GM12891 (cell line): ENCODE measurements at regions not wholly inside any gene's neighbourhood (a gene's known extent, or its start where the extent isn't known, plus 50 kb on each side); places are given as distances from the start of the nearest gene placed in this dataset.

Experiments
- PAX5 ChIP-seq: IDR thresholded peaks from 2 replicates; pipeline ENCODE4 v1.6.1; 2011; ENCODE audit warnings: low read length, moderate library complexity, mild to moderate bottlenecking; ENCODE audit not compliant: insufficient read depth, severe bottlenecking
- POLR2A ChIP-seq: IDR thresholded peaks from 2 replicates; pipeline ENCODE4 v1.6.1; 2011; ENCODE audit warnings: low read depth, low read length, control low read depth
- POLR2AphosphoS5 ChIP-seq: IDR thresholded peaks from 2 replicates; pipeline ENCODE4 v1.6.1; 2011; ENCODE audit warnings: low read depth, low read length, control low read depth
- POU2F2 ChIP-seq: IDR thresholded peaks from 2 replicates; pipeline ENCODE4 v1.6.1; 2011; ENCODE audit warnings: low read depth, mild to moderate bottlenecking, control low read depth, low read length, moderate library complexity
- SPI1 ChIP-seq: IDR thresholded peaks from 2 replicates; pipeline ENCODE4 v1.6.1; 2011; ENCODE audit warnings: low read depth, low read length, control low read depth
- TAF1 ChIP-seq: IDR thresholded peaks from 2 replicates; pipeline ENCODE4 v1.6.1; 2011; ENCODE audit warnings: low read depth, low read length, control low read depth

GRCh38 chr17:68657576-68657975 is 56.4 kb upstream of the FAM20A start:
- no peak for TF ChIP-seq POLR2AphosphoS5
- no peak for TF ChIP-seq POLR2A
- no peak for TF ChIP-seq TAF1
- TF ChIP-seq SPI1 = no peak
- TF ChIP-seq PAX5 = no peak
- TF ChIP-seq POU2F2 = no peak
